Activated CD8-positive, alpha-beta memory T cell treated with anti-CD3 and anti-CD28 coated beads, Interleukin-2, amount 50 U/mL, for 48 hours (primary cell): ENCODE measurements at regions not wholly inside any gene's neighbourhood (a gene's known extent, or its start where the extent isn't known, plus 50 kb on each side); places are given as distances from the start of the nearest gene placed in this dataset.
"Not testable (repeated sequence)": the region's sequence is repeated elsewhere in the genome, so short reads cannot be mapped to it uniquely, and the experiment has no call there.

ENCODE experiments used
- DNase-seq: peaks from one replicate; pipeline ENCODE4 v3.0.0-alpha.2; 2020

DNA sequence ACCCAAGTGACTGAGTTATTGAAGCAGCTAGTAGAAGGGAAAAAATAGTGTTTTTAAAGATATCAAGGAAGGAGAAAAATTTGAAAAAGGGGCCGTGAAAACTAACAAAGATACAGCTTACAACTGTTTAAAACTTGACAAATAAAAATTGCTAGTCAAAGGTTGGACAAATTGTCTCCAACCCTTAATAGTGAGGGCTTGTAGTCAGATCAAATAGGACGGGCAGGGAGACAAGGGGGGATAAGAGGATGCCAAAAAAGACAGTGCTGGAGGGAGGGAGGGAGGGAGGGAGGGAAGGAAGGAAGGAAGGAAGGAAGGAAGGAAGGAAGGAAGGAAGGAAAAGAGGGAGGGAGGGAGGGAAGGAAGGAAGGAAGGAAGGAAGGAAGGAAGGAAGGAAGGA, 1825.8 kb upstream of the MIR17HG start:
- DNase-seq, result not testable (repeated sequence)

DNA sequence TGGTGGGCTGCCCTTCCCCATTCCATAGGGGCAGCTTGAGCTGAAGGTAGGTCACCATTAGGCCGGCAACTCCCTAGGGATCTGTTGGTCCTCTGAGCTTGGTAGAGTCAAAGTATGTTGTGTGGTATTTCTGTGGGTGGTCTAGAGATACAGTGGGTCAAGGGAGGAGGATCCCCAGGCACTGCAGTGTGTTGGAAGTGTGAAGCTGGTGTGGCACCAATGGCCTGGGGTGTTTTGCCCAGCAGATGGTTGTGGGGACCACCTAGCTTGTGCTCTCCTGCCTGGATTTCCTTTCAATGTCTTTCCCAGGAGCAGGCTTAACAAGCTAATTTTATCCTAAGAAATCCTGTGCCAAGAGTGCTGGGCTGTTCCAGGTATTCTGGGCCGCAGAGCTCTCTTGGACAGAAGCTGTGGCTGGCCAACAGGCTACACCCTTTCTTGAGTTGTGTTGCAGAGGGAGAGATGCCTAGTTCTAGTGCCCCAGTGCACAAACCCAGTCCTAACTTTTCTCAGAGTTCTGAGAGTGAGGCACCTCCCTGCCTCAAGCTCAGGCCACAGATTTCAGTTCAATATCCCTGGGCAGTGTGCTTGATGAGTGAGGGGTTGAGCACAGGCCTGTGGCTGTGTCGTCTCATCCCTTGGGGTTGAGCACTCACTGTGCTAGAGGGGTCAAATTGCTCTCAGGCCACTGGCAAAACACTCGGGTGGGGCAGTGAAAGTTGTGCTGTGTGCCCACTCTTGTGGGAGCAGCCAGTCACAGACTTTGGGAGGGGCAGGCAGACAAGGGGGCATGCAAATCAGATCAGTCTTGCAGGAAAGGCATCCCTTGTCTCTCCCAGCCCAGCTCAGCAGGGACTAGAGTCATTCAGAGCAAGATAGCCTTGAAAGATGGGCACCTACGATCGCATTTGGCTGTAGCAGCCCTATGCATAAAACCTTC, 1806.1 kb upstream of the MIR17HG start:
- no peak for DNase-seq

DNA sequence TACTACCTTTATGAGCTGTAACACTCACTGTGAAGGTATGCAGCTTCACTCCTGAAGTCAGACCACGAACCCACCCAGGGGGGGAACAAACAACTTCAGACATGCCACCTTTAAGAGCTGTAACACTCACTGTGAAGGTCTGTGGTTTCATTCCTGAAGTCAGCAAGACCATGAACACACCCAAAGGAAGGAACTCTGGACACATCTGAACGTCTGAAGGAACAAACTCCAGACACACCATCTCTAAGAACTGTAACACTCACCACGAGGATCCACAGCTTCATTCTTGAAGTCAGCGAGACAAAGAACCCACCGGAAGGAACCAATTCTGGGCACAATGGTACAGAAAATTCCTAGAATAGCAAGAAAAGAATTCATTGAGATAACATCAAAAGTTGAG, 1796.5 kb upstream of the MIR17HG start:
- no peak for DNase-seq

DNA sequence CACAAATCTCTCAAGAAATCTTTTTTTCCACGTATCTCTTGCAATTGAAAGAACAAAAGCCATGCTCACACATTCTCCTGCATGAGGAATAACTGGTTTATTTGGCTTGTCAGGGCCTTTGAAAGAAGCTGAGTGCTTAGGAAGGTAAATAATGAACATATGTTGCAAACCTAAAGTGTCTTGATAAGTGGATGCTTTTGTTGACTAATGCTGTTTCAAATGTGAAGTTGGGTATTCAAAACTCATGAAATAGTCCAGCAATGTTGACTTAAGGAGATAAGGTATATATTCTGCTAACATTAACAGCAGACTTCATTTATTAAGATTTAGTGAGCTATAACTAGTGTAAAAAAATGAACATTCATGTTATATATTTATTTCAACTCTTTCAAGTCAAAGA, 1792.7 kb upstream of the MIR17HG start:
- no peak for DNase-seq

DNA sequence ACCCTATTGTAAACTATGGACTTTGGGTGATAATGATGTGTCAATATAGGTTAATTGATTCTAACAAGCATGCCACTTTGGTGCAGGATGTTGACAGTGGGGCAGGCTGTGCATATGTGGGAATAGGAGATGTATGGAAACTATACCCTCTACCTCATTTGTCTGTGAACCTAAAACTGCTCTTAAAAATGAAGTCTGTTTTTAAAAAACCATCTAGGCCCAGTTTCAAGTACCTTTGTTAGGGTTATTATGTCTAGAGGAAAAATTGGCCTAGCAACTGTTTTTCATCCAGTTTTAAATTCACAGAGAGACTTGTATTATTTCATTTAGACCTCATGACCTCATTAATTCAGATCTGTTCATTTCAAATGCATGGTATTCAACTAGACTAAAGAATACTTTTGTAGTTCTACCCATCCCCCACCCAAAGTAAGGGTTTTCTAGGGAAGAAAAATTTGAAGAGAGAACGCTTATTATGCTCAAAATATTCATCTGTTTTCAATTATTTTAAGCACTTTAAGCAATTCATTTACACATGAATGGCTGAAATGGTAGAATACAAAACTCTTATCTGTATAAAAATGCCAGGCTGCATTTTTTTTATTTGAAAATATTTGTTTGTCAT, 1781.9 kb upstream of the MIR17HG start:
- no peak for DNase-seq

DNA sequence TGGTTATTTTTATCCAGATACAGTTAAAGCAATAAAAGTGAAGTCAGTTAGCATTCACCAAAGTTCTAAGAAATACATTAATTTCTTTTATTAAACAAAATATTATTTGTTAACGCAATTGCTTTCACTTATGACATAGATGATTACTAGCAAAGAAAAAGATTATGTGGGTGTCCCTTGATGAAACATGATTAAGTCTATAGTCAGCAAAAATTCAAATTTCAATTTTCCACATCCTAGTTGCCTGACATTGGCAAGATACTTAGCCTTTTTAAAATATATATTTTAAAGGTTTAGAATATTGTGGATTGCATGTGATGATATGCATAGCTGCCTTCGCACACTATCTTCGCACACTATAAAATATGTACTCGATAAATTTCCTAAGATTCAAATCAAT, 1780.5 kb upstream of the MIR17HG start:
- no peak for DNase-seq

DNA sequence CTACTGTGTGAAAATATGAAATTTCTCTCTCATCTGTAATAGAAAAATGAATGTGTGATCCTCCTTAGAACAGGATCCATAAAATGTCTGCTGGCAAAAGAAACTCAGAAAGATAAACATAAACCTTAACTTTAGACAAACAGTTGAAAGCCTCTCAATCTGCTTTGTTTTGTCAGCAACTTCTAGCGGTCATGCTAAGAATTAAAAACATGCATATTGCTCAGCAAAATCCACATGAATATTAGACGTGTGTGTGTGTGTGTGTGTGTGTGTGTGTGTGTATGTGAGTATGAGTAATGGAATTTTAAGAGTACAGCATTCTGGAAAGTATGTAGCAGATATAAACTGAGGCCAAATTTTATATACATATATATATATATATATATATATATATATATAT, 1779.2 kb upstream of the MIR17HG start:
- DNase-seq, result no peak

DNA sequence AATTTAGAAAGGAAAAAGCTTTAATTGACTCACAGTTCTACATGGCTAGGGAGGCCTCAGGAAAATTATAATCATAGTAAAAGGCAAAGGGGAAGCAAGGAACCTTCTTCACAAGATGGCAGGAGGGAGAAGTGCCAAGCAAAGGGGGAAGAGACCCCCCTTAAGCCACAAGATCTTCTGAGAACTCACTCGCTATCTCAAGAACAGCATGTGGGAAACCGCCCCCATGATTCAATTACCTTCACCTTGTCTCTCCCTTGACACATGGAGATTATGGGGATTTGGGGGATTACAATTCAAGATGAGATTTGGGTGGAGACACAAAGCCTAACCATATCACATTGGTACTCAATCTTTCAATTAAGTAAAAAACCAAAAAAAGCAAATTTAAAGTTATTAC, 1778.7 kb upstream of the MIR17HG start:
- no peak for DNase-seq

DNA sequence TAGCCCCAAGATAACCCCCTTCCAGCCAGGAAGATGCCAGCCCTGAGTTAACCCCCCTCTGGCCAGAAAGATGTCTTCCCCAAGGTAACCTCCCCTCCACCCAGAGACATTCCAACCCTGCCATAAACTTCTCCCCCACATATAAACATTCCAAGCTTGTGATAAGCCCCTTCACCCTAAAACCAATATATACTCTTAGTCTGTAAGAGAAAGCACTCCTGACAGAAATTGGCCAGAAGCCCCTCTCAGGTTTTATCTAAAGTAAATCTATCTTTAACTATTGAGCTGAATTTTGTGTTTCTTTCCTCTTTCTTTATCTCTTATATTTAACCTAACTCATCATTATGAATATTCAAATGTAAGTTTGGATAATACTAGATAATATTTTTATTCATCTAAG, 1775.8 kb upstream of the MIR17HG start:
- no peak for DNase-seq

DNA sequence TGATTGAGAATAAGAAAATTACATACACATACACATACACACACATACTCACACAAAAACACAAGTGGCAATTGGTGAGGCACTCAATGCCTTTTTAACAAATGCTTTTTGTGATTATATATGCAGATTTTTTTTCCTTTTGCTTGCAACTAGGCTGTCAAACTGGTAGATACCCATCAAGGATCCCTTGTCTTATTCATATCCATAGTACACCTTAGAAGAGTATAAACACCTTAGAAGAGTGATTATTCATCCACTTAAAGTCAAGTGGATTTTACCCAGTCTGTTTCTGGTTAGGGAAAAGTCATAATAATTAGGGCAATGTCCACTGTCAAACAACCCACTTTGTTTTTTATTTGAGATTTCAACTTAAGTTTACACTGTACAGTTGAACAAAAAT, 1773.4 kb upstream of the MIR17HG start:
- DNase-seq, result no peak

DNA sequence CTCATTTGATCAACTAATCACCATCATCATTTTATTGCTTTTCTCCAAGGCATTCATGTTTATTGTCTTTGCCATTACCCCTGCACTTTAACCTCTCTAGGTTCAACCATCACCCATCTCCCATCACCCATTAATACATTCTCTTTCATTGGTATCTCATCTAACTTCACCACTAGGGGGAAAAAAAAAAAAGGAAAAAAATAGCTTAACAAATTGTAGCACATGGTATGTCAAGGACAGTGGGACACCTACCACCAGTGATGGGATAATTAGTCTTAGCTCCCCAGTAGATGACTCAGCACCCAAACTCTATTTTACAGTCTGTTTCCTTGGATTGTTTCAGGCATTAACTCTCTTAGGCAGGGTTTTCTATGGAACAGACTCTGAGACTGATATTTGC, 1770.2 kb upstream of the MIR17HG start:
- no peak for DNase-seq

DNA sequence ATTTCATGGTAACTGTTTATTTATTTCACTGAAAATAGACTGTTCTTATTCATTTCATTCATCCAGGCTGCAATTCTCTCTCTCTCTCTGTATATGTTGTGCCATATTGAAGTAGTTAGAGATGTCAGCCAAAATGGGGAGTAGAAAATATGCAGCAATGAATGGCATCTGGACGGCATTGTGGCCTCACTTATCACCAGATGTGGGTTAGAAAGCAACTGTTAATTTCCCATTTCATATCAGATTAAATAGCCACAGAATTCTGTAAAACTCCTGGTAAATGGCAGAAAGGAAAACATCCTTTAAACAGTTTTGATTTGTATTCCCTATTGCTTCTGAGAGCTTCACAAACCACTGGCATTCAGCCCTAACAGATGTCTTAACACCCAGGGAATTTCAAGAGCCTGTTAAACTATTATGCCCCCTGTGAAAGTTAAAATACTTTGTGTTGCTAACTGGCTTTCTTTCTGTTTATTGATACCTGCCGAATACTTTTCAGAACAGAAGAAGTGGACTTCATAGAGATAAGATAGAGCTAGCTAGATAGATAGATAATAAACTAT, 1763.3 kb upstream of the MIR17HG start:
- no peak for DNase-seq

DNA sequence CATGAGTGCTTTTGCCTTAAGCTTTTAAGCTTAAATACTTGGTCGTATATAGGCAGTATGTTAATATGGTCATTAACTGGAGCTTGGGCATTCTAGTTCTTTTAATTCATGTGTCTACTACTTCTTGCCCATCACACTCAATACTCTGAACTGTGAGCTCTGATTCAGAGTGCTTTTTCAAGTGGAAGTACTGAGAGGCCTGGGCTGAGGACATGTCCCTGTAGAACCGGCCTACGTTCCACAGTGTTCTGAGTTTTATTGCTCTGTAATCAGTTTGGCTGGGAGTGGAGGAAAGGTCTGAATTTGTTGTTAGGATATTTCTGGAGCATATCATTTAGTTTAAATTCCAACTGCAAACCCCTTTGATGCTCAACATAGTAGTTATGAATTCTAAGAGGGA, 1744.8 kb upstream of the MIR17HG start:
- DNase-seq, result no peak

DNA sequence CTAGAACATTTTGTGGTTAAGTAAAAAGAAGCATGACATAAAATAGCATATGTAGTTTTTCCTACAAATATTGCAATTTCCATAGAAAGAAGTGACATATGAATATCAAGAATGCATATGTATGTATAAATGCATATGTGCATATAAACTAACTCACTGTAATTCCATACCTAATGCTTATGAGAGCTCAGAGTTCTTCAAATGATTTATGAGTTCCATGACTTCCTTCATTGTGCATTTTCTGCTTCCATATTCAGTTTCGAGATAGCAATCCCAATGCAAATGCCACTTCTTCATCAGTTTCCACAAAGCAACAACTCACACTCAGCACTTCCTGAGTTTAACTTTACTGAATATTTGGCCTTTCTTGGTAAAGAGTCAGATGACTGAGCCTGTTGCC, 1744.3 kb upstream of the MIR17HG start:
- no peak for DNase-seq

DNA sequence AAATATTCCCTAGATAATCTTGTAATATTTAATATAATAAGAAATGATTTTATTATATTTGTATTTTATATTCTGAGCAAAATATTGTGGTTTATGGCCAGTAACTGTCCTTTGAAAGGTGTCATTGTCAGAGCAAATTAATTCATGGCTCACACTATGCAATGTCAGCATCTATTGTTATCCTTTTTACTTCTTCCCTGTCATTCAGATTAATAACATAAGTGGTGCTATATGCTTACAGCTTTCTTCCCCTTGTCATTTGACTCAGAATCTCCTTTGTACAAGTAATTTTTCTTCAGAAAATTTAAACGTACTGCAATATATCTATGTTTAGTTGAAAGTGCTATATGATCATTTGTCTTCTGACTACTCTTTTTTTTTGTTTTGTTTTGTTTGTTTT, 1738.2 kb upstream of the MIR17HG start:
- DNase-seq, result no peak

DNA sequence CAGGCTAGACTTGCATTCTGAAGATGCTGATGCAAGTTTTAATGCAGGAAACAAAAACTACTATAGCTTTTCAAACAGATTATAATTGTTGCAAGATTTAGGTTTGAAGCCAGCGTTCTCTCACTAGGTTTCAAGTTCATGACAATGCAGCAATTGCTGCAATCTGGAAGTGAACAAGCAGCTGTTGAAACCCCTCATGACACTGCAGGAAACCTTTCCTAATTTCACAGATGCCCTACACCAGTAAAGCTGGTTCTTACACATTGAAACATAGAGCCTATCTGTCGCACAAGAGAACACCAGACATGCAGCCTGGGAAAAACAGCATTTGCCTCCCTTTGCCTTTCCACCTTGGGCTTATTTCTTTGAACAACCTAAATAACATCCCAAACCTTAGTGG, 1737.2 kb upstream of the MIR17HG start:
- DNase-seq, result no peak

DNA sequence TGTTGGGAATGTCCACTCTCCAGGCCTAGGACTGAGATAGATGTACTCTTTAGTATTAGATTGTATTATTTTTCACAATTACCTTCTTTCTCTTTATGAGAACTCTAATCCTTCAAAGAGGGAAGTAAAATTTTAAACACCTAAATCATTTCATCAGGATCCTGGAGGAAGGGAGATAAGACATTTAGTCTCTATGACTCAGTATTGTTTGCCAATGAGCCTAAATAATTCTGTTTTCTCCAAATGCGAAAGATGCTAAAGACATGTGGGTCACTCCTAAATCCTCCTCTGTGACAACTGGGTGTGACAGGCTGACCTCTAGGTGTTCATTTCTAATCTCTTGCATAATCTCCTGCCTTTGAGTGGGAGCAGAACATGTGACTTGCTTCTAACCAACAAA, 1736.6 kb upstream of the MIR17HG start:
- DNase-seq, result no peak

DNA sequence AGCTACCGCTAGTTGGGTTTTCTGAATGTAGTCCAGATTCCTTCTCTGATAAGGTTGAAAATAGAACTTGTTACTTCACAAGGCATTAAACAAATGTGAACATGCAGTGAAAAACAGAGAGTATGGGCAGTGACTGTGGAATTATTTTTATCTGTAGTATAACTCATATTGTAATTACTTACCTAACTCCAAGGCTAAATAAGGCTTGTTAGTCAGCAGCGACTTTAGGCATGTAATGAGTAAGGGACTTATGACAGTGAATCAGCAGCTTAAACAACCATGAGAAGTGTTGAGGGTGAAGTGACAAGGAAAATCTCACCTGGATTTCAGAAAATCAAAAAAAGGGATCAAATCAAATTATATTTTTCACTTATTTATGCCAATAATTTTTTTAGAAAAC, 1719.5 kb upstream of the MIR17HG start:
- DNase-seq, result no peak

DNA sequence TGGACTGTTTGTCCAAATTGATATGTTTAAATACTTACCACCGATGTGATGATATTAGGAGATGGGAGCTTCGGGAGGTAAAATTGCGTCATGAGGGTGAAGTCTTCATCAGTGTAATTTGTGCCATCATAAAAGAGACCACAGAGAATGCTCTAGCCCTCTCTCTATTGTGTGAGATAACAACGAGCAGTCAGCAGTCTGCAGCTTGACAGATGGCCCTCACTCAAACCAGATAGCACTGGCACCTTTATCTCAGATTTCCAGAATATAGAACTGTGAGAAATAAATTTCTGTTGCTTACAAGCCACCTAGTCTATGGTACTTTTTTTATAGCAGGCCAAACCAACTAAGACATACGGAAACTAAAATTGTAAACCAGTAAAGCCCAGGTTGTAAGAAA, 1718.9 kb upstream of the MIR17HG start:
- DNase-seq, result no peak

DNA sequence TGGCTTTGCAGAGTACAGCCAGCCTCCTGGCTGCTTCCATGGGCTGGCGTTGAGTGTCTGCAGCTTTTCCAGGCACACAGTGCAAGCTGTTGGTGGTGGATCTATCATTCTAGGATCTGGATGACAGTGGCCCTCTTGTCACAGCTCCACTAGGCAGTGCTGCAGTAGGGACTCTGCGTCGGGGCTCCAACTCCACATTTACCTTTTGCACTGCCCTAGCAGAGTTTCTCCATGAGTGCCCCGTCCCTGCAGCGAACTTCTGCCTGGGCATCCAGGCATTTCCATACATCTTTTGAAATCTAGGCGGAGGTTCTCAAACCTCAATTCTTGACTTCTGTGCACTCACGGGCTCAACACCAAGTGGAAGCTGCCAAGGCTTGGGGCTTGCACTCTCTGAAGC, 1697.3 kb upstream of the MIR17HG start:
- no peak for DNase-seq

DNA sequence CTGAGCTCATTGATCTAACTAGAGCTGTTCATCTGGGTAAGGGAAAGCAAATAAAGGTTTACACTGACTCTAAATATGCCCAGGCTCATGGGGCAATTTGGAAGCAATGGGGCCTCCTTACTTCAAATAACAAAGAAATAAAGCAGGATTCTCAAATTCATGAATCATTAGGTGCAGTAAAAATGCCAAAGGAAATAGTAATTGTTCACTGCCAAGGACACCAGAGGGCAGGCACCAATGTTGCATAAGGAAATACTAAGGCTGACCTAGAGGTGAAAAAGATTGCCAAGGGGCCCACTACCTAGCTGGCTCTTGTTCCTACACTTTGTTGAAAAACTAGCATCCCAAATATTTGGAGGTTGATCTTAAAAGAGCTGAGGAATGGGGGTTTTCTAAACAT, 1686.7 kb upstream of the MIR17HG start:
- no peak for DNase-seq

DNA sequence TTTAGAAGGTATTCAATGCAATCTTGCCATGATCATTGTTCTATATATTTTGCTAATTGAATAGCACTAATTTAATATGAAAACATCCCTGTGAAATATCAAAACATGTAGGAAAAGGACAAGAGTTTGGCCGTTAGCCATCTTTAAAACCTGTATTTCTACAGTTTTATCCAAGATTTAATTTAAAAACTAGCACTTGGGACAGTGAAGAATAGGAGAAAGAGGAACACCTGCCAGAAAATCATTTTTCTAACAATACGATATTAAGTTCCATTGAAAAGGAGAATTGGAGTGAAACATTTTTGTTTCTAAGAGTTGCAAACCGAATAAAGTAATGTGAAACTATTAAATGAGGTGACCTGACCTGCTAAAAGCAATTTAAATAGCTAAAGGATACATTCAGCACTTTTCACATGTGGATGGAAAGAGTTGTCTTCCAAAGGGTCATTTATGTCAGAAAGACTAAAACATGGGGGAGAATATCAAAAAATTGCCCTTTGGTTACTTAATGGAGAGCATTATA, 1673.6 kb upstream of the MIR17HG start:
- DNase-seq, result no peak

DNA sequence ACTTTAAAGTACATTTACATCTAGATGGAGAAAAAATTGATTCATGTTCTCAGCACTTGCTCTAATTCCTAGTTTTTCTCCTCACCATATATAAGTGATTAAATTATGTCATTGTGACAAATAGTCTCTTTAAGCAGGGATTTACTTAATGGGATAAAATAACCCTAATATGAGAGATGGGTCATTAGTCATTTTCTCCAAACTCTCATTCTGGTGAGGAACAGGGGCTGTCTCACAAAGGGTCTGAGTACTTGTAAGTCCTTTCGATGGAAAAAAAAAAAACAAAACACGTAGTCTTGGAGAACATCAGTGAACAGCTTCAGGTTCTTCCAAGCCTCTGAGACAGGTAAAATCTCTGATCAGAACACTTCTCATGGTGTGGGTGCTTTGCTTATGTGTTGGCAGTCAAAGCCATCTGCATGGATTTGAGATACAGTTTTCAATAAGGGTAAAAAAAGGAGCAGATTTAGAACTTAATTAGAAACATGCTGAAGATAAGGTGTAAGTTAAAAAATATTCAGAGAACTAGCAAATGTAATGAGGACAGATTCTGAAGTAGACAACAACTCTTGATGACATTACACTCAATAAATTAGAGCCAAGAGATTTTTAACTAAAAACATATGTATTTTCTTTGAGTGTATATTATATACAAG, 1668.9 kb upstream of the MIR17HG start:
- no peak for DNase-seq

DNA sequence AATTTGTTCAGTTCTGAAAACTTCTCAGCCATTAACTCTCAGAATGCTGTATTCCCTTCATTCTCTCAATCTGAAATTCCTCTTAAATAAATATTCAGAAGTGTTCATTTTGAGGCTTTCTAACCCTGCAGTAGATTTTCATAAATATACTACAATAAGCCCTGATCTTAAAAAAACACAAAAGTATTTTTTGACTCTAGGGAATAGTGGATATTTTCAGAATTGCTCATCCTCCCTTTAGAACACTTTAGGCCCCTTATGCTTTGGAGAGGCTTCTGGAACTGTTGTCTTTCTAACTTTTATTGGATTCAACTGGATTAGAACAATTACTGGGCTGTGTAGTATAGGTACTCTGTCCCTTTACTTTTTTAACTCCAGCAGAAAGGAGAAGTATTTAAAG, 1662.6 kb upstream of the MIR17HG start:
- DNase-seq, result no peak
